Activated T-cell treated with anti-CD3 and anti-CD28 coated beads for 24 hours (primary cell): ENCODE measurements at regions not wholly inside any gene's neighbourhood (a gene's known extent, or its start where the extent isn't known, plus 50 kb on each side); places are given as distances from the start of the nearest gene placed in this dataset.

Experiments
- DNase-seq: peaks from one replicate; pipeline ENCODE4 v3.0.0-alpha.2; 2020; ENCODE audit warnings: low read depth

- no peak for DNase-seq
These were observed 51.5 kb upstream of the ARID1B start for GRCh38 chr6:156725712-156726111.

DNA sequence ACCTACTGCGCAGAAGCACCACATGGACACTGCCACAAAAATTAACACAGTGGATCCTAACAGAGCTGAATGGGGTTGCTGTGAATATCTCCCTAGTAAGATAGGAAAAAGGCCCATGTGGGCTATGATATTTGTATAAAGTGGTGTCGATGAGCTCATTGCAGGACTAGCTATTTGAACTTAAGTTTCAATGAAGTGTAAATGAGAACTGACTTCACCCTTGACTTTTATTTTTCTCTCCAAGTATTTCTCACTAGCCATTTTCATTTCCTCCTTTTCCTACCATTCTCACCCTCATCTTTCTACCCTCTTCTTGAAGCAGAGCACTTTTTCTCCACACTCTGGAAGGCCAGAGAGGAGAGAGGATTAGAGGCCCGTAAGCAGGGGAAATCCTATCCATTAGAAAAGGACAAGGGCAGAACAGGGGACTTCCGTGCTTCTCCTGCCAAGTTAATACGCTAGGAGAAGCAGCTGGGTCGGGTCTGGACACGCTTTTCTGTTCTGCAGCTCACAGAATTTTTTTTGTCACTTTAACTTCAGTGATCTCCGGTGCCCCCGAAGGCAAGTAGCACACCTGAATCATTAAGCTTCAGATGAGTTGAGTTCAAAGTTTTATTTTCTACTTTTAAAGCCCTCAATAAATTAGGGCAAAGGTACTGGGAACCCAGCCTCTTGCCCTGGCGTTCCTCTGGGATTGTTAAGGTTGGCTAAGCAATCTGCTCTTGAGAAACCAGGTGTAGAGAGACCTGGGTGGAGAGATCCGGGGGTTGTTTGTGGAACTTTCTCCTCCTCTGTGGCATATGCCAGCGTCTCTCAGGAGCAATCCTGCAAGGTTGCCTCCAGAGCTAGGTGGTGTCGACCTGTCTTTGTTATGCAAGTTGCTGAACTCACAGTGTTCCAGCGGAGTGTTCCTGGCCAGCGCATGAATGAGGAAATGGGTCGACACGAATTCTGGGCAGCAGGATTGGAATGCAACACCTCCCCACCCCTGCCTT is 56.2 kb upstream of the ARID1B start:
- DNase-seq: no peak

DNA sequence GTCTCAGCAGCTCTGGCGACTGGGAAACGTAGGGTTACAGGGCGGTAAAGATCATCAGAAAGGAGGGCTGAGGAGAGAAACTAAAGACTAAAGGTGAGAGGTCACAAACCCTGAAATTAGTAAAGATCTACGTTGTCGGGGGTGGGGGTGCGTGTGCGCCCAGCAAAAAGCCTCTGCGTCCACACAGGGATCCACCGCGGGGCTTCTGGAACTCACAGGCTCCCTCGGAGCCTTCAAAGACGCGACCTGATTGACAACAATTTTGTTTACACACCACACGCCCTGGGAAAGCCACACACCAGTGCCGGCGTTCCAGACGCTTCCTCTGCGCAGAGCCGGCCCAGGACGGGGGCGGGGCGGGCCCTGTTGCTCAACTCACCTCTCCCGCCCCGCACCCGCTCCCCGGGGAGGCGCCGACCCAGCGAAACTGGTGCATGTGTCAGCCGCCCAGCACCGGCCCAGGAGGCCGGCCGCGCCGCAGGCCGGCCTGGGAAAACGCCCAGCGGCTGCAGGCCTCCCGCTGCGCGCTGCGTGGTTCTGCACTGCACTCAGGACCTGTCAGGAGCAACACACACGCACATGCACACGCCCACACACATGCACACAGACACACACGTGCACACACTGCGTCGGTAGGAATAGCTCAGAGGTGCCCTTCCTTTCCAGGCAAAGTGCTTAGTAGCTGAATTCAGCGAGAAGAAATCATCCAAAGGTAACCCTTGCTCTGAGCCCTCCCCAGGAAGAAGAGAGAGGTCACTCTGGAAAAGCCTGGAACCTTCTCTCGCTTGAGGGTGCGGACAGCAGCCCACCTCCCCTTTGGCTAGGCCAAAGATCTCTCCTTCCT is 57.2 kb upstream of the ARID1B start:
- DNase-seq: peak; percentile 48

DNA sequence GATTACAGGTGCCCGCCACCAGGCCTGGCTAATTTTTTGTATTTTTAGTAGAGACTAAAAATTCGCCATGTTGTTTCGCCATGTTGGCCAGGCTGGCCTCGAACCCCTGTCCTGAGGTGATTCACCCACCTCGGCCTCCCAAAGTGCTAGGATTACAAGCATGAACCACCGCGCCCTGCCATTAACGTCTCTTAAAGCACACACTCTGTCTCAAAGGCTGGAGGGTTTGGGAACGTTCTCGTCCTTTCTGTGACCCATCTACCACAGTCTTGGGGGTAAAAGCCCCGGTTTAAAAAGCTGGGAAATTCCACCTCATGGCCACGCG is 57.8 kb upstream of the ARID1B start:
- no peak for DNase-seq

- no peak for DNase-seq
These were observed 58.4 kb upstream of the ARID1B start for GRCh38 chr6:156718647-156719394.

DNA sequence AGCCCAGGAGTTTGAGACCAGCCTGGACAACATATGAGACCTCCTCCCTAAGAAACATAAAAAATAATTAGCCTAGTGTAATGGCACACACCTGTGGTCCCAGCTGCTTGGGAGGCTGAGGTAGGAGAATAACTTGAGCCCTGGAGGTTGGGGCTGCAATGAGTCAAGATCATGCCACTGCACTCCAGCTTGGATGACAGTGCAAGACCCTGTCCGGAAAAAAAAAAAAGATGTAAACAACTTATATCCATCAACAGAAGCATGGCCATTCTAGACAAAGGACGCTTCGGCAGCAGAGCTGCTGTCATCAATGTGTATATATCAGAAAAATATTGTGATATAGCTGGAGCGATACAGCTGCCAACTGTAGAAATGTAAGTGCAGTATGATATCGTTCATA is 59.6 kb upstream of the ARID1B start:
- DNase-seq: no peak

- DNase-seq: no peak
These were observed 61.3 kb upstream of the ARID1B start for GRCh38 chr6:156715839-156716238.

GRCh38 chr6:156713548-156713947 is 63.6 kb upstream of the ARID1B start:
- DNase-seq: no peak

- DNase-seq: no peak
These were observed 66.7 kb upstream of the ARID1B start for GRCh38 chr6:156710479-156710878.

- no peak for DNase-seq
These were observed 69.4 kb upstream of the ARID1B start for GRCh38 chr6:156707818-156708217.

GRCh38 chr6:156703719-156704118 is 73.5 kb upstream of the ARID1B start:
- DNase-seq: no peak

GRCh38 chr6:156701966-156702365 is 75.2 kb upstream of the ARID1B start:
- no peak for DNase-seq

GRCh38 chr6:156700440-156701057 is 76.6 kb upstream of the ARID1B start:
- no peak for DNase-seq

DNA sequence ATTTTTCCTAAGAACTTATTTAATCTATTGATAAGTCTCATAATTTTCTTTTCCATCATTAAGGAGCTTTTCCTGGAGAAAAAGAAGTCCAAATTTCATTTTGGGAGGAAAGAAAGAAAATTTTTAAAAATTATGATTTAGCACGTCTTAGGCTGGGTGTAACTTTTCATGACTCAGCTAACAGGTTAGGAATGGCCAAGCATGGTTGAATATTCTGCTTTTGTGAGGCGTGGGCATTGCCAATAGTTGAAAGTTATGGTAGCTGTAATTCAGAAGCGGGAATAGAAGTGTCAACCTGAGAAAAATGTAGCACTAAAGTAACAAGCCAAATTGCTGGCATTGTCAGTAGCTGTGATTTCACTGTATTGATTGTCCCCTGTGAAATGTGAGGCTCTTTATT is 77.2 kb upstream of the ARID1B start:
- no peak for DNase-seq

DNA sequence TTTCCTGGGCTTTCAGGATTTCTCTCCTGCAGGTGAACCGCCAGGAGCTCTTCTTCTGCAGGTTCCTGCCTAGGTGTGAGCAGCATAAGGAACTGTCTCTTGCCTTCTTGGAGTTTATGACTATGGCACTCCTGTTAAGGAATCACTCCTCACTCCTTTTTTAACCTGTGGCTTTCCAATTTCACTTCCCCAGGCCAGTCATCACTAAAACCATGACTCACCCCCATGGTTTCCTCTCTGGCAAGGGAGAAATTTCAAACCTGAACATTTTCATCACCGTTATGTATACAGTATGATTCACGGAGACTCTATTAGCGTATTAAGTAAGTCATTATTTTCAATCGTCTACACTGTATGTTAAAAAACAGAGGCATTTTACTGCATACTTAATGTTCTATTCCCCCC is 78.2 kb upstream of the ARID1B start:
- no peak for DNase-seq

DNA sequence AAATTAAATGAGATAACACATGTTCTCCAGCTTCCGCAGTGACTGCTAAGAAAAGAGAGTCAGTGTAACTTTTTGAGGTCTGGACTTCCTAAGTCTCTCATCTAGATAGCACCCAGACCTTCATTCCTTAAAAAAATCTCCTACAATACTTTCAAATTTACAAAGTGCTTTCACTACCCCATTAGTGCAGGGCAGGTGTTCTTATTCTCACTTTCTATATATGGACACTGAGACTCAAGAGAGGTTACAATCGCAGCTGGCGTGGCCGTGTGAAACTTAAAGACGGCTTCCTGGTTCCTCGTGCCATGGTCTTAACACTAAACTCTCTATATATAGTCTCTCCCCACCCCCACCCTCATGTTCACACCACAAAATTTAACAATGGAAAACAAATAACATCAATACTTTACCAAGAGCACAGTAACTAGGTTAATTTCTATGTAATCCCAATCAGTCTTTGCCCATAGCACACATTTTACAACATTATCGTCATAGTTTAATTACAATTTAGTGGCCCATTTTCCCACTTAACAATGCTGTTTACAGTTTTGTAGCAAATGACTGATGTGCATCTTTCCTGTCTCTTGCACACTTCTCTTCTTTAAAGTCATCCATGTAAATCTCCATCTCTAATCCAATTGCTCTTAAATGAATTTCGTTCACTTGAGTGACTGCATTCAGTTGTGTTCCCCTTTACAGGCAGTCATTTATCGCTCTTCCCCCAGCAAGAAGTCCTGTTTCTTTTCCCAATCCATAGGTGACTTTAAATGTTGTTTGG is 78.8 kb upstream of the ARID1B start:
- DNase-seq: no peak

DNA sequence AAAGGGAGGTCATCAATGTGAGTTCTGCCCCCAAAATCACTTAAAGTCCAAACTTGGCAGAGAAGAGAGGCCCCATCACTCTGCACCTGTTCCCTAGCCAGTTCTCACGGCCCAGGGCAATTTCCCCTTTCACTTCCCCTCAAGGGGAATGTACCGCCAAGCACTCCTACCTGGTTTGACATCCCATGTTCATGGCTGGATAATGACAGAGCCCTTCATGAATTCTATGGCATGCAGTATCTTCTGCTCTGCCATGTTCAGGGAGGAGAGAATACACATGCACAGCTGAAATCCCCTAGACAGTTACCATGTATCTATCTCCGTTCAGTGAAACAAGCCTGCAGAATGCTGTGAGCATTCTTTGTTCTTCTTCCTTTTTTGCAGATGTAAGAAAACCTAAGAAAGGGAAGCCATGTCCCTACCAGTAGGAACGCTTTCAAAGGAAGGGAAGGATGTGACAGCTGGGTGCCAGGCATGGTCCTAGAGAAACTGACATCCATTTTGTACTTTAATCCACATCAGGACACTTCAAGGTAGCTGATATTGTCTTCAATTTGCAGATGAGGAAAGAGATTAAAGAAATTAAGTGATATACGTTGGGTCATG is 79.8 kb upstream of the ARID1B start:
- DNase-seq: no peak

- no peak for DNase-seq
These were observed 81.4 kb upstream of the ARID1B start for GRCh38 chr6:156695742-156696141.

DNA sequence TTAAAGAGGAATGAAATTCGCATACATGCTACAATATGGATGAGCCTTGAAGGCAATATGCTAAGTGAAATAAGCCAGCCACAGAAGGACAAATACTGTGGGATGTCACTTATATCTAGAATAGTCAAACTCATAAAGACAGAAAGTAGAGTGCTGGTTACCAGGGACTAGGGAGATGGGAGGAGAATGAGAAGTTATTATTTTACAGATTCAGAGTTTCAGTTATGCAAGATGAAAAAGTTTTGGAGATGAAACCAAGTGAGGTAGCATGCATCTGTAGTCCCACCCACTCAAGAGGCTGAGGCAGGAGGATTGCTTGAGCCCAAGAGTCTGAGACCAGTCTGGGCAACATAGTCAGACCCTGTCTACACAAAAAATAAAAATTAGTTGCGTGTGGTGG is 82.5 kb upstream of the ARID1B start:
- no peak for DNase-seq

DNA sequence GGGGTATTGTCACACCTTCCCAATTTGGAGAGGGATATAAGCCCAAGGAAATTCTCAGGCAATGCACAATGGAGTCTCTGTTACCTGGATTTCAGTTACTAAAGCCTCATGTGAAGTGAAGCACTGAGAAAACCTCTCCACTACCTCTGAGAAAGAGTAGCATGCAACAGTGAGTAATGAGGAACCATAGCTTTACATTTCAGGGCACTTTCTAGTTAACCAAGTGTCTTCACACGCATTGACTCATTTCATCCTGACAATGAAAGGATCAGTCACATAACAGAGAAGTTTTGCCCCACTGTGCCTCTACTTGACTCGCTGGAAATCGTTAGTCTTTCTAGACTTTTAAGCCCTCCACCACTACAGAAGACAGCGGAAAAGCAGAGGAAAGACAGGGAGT is 86.2 kb upstream of the ARID1B start:
- DNase-seq: no peak

GRCh38 chr6:156689656-156690055 is 87.5 kb upstream of the ARID1B start:
- no peak for DNase-seq
